Thoracic aorta (tissue), 2 donors: ENCODE measurements at regions not wholly inside any gene's neighbourhood (a gene's known extent, or its start where the extent isn't known, plus 50 kb on each side); places are given as distances from the start of the nearest gene placed in this dataset.

Experiments used
- ATAC-seq: fragments of 150-250 bp; one replicate; pipeline ENCODE4 v1.8.0; 2017; ENCODE audit warnings: low read depth; ENCODE audit not compliant: insufficient number of reproducible peaks, low FRiP score
- DNase-seq: peaks from one replicate; pipeline ENCODE4 v3.0.0-alpha.2; 2020; ENCODE audit warnings: low spot score
- H3K27ac ChIP-seq, 2 donors: fragments of 200-600 bp; sonication (generic); 1 replicate in 1 of 2; 2 replicates in 1 of 2; pipeline ENCODE4 v1.5.1; 2016; ENCODE audit warnings: mild to moderate bottlenecking in 2 of 2, moderate library complexity in 2 of 2
- H3K27me3 ChIP-seq: fragments of 200-600 bp; sonication (generic); replicated peaks from 2 replicates; pipeline ENCODE4 v1.6.0; 2016; ENCODE audit warnings: mild to moderate bottlenecking; ENCODE audit not compliant: insufficient read depth
- H3K36me3 ChIP-seq: fragments of 200-600 bp; sonication (generic); one replicate; pipeline ENCODE4 v1.5.1; 2016
- H3K4me1 ChIP-seq, 2 donors: fragments of 200-600 bp; sonication (generic); 1 replicate in 1 of 2; 2 replicates in 1 of 2; pipeline versions ENCODE4 v1.5.1 to v1.6.0; 2016; ENCODE audit warnings: low read depth in 2 of 2, mild to moderate bottlenecking in 1 of 2; ENCODE audit not compliant: control insufficient read depth in 1 of 2
- H3K4me3 ChIP-seq: fragments of 200-600 bp; sonication (generic); 2 replicates; pipeline ENCODE4 v1.5.1; 2016; ENCODE audit warnings: mild to moderate bottlenecking
- H3K9me3 ChIP-seq: fragments of 200-600 bp; sonication (generic); 2 replicates; pipeline ENCODE4 v1.5.1; 2016
- CTCF ChIP-seq: fragments of 200-600 bp; sonication (generic); IDR thresholded peaks from one replicate; pipeline ENCODE4 v1.5.1; 2019; ENCODE audit warnings: antibody characterized with exemption

- no peaks in the 10 kb centered on the region for H3K4me1 ChIP-seq
- H3K27ac ChIP-seq = no peak overlapping the region
- DNase-seq (no peak), ATAC-seq (no peak)
- H3K9me3 ChIP-seq = no peaks in the 10 kb centered on the region
- no peak overlapping the region for H3K4me3 ChIP-seq
- no peaks in the 10 kb centered on the region for H3K36me3 ChIP-seq
- no peaks in the 10 kb centered on the region for H3K27me3 ChIP-seq
- no peak for TF ChIP-seq CTCF
Measured at GRCh38 chr11:28673691-28674432, 565.7 kb downstream of the METTL15 start.

GRCh38 chr11:28671274-28671673 is 563.1 kb downstream of the METTL15 start:
- Histone ChIP-seq H3K4me3 (no peak overlapping the region), H3K9me3 (no peaks in the 10 kb centered on the region), H3K4me1 (no peaks in the 10 kb centered on the region), H3K27me3 (no peaks in the 10 kb centered on the region), H3K36me3 (no peaks in the 10 kb centered on the region), H3K27ac (no peak overlapping the region)
- ATAC-seq (no peak), DNase-seq (no peak)
- TF ChIP-seq CTCF = no peak

- Histone ChIP-seq H3K36me3 (no peaks in the 10 kb centered on the region), H3K4me3 (no peak overlapping the region), H3K9me3 (no peaks in the 10 kb centered on the region), H3K27me3 (no peaks in the 10 kb centered on the region), H3K27ac (no peak overlapping the region), H3K4me1 (no peaks in the 10 kb centered on the region)
- ATAC-seq (no peak), DNase-seq (no peak)
- no peak for TF ChIP-seq CTCF
Measured at GRCh38 chr11:28666632-28667031, 558.4 kb downstream of the METTL15 start.

GRCh38 chr11:28659716-28660348 is 551.6 kb downstream of the METTL15 start:
- Histone ChIP-seq H3K4me1 (no peaks in the 10 kb centered on the region), H3K9me3 (no peaks in the 10 kb centered on the region), H3K27me3 (no peaks in the 10 kb centered on the region), H3K4me3 (no peak overlapping the region), H3K36me3 (no peaks in the 10 kb centered on the region), H3K27ac (no peak overlapping the region)
- TF ChIP-seq CTCF = no peak
- no peak for DNase-seq
- no peak for ATAC-seq

GRCh38 chr11:28657378-28658030 is 549.3 kb downstream of the METTL15 start:
- Histone ChIP-seq H3K4me1 (no peaks in the 10 kb centered on the region), H3K27me3 (no peaks in the 10 kb centered on the region)

More at GRCh38 chr11:28657378-28658030, 549.3 kb downstream of the METTL15 start:
- Histone ChIP-seq H3K27ac (no peak overlapping the region), H3K36me3 (no peaks in the 10 kb centered on the region), H3K9me3 (no peaks in the 10 kb centered on the region), H3K4me3 (no peak overlapping the region)
- DNase-seq (no peak), ATAC-seq (no peak)
- TF ChIP-seq CTCF = no peak
